ENCODE measurements at regions not wholly inside any gene's neighbourhood (a gene's known extent, or its start where the extent isn't known, plus 50 kb on each side); places are given as distances from the start of the nearest gene placed in this dataset.

GRCh38 chr1:217331698-217332097, 299.2 kb downstream of the GPATCH2 start:
- TF ChIP-seq POLR2A (IDR thresholded peaks at IDR 0.05) (no peak), CTCF (IDR thresholded peaks at IDR 0.05 in 4 of 5, conservative IDR thresholded peaks at IDR 0.05 in 1 of 5) (no peak)
